H1 (cell line): ENCODE measurements at regions not wholly inside any gene's neighbourhood (a gene's known extent, or its start where the extent isn't known, plus 50 kb on each side); places are given as distances from the start of the nearest gene placed in this dataset.

Experiments
- BACH1 ChIP-seq: IDR thresholded peaks from 2 replicates; pipeline ENCODE4 v1.6.1; 2012; ENCODE audit warnings: low read length, improper control_type of control experiment
- BRCA1 ChIP-seq: IDR thresholded peaks from 2 replicates; pipeline ENCODE4 v1.6.1; 2012; ENCODE audit warnings: low read depth, low read length, improper control_type of control experiment
- CEBPB ChIP-seq: IDR thresholded peaks from 2 replicates; pipeline ENCODE4 v1.6.1; 2012; ENCODE audit warnings: low read depth, low read length
- EP300 ChIP-seq, 2 experiments: IDR thresholded peaks; 1 replicate in 1 of 2; 2 replicates in 1 of 2; pipeline ENCODE4 v1.6.1; 2011 to 2012; ENCODE audit warnings: low read depth in 2 of 2, low read length in 2 of 2, mild to moderate bottlenecking in 2 of 2, borderline replicate concordance in 1 of 2, inconsistent platforms in 1 of 2, moderate library complexity in 1 of 2
- JUN ChIP-seq: IDR thresholded peaks from 2 replicates; pipeline ENCODE4 v1.6.1; 2011; ENCODE audit warnings: low read depth, mild to moderate bottlenecking, improper control_type of control experiment, low read length
- KDM1A ChIP-seq: fragments of 200-600, 300-600 bp; sonication (generic); IDR thresholded peaks from 2 replicates; pipeline ENCODE4 v1.7.1; 2016; ENCODE audit warnings: mild to moderate bottlenecking, low read length, borderline replicate concordance
- KDM4A ChIP-seq: IDR thresholded peaks from one replicate; pipeline ENCODE4 v1.7.1; 2012; ENCODE audit warnings: low read depth, mild to moderate bottlenecking, moderate library complexity, low read length, inconsistent platforms; ENCODE audit not compliant: severe bottlenecking
- POLR2A ChIP-seq, 2 experiments: IDR thresholded peaks; 1 replicate in 1 of 2; 2 replicates in 1 of 2; pipeline ENCODE4 v1.6.1; 2011; ENCODE audit warnings: low read depth in 2 of 2, low read length in 2 of 2, mild to moderate bottlenecking in 2 of 2; ENCODE audit errors: control extremely low read depth in 1 of 2
- RAD21 ChIP-seq, 2 experiments: IDR thresholded peaks in 1 of 2; conservative IDR thresholded peaks in 1 of 2; 2 replicates each; pipeline ENCODE4 v1.6.1; 2011; ENCODE audit warnings: low read depth in 2 of 2, low read length in 2 of 2, improper control_type of control experiment in 1 of 2, inconsistent platforms in 1 of 2, mild to moderate bottlenecking in 1 of 2, moderate library complexity in 1 of 2
- RNF2 ChIP-seq: fragments of 200-900, 300-1000 bp; sonication (generic); IDR thresholded peaks from 2 replicates; pipeline ENCODE4 v1.7.1; 2016; ENCODE audit warnings: borderline replicate concordance, low read depth, mild to moderate bottlenecking, antibody characterized with exemption, low read length; ENCODE audit not compliant: poor library complexity, severe bottlenecking; ENCODE audit errors: missing control alignments
- YY1 ChIP-seq: IDR thresholded peaks from 2 replicates; pipeline ENCODE4 v1.6.1; 2011; ENCODE audit warnings: low read depth, mild to moderate bottlenecking, low read length
- ZNF274 ChIP-seq: IDR thresholded peaks from 2 replicates; pipeline ENCODE4 v1.7.0; 2012; ENCODE audit warnings: low read length, borderline replicate concordance; ENCODE audit errors: extremely low read depth
- TF ChIP-seq, protein P1 (sequence below), 3 experiments: IDR thresholded peaks; 1 replicate in 2 of 3; 2 replicates in 1 of 3; pipeline versions ENCODE4 v1.5.1 to v1.6.1; 2011; ENCODE audit warnings: low read length in 3 of 3, mild to moderate bottlenecking in 3 of 3, inconsistent platforms in 2 of 3, low read depth in 1 of 3, moderate library complexity in 1 of 3; ENCODE audit not compliant: insufficient read depth in 1 of 3; ENCODE audit errors: control extremely low read depth in 1 of 3
- TF ChIP-seq, protein P2 (sequence below): IDR thresholded peaks from 2 replicates; pipeline ENCODE4 v1.6.1; 2012; ENCODE audit warnings: inconsistent platforms

DNA sequence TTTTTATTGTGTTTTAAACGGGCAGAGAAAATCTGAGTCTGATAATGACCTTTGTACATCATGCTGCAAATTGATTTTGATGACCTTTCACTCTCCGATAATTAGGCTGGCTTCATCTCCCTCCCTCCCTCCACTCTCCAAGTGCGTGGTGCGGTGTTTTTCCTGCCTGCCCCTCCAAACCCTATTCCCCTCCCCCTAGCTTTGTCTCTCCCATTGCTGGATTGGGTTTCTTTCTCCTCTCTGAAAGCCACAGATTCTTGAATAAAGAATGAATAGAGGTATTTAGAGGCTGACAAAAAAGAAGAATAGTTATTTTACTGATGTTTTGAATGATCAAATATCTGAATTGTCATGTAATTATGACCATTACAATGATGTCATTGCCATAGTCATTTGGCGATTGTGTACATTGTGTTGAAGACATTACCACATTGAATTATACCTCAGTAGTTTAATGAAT, 571.1 kb upstream of the ZNF608 start:
- TF ChIP-seq ZNF274 (no peak), RAD21 (IDR thresholded peaks at IDR 0.05 in 1 of 2, conservative IDR thresholded peaks at IDR 0.05 in 1 of 2; ENCODE audit: low read depth in 2 of 2, low read length in 2 of 2) (peak in 1 of 2 experiments; percentile 2; a peak in 1 of 4 replicates), KDM4A (no peak), BACH1 (no peak), RNF2 (no peak), JUN (no peak), POLR2A (IDR thresholded peaks at IDR 0.05; ENCODE audit: control extremely low read depth in 1 of 2, low read depth in 2 of 2, low read length in 2 of 2) (no peak), EP300 (IDR thresholded peaks at IDR 0.05; ENCODE audit: borderline replicate concordance in 1 of 2, low read depth in 2 of 2, low read length in 2 of 2) (no peak), KDM1A (no peak), YY1 (no peak), CEBPB (no peak), BRCA1 (no peak)
- TF ChIP-seq, protein P1, sequence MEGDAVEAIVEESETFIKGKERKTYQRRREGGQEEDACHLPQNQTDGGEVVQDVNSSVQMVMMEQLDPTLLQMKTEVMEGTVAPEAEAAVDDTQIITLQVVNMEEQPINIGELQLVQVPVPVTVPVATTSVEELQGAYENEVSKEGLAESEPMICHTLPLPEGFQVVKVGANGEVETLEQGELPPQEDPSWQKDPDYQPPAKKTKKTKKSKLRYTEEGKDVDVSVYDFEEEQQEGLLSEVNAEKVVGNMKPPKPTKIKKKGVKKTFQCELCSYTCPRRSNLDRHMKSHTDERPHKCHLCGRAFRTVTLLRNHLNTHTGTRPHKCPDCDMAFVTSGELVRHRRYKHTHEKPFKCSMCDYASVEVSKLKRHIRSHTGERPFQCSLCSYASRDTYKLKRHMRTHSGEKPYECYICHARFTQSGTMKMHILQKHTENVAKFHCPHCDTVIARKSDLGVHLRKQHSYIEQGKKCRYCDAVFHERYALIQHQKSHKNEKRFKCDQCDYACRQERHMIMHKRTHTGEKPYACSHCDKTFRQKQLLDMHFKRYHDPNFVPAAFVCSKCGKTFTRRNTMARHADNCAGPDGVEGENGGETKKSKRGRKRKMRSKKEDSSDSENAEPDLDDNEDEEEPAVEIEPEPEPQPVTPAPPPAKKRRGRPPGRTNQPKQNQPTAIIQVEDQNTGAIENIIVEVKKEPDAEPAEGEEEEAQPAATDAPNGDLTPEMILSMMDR (IDR thresholded peaks at IDR 0.05; ENCODE audit: control extremely low read depth in 1 of 3, insufficient read depth in 1 of 3, low read depth in 1 of 3, low read length in 3 of 3) = no peak
- TF ChIP-seq, protein P2, sequence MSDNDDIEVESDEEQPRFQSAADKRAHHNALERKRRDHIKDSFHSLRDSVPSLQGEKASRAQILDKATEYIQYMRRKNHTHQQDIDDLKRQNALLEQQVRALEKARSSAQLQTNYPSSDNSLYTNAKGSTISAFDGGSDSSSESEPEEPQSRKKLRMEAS = 0 out of 2 replicates have a peak, but pooled peaks have one; percentile 12
